Right lobe of liver (tissue), 6 donors: ENCODE measurements at regions not wholly inside any gene's neighbourhood (a gene's known extent, or its start where the extent isn't known, plus 50 kb on each side); places are given as distances from the start of the nearest gene placed in this dataset.

Experiments
- ATAC-seq, 4 donors: fragments of 200-7000 bp; cut with Tn5 transposase; one replicate each; pipeline ENCODE4 v1.9.1; 2020; ENCODE audit warnings: mild to moderate bottlenecking in 4 of 4, moderate library complexity in 4 of 4
- DNase-seq, 3 donors: peaks; one replicate each; pipeline ENCODE4 v3.0.0-alpha.2; 2020
- H3K27ac ChIP-seq, 3 donors: fragments of 200-600 bp; one replicate each; pipeline ENCODE4 v1.8.0; 2022
- H3K27me3 ChIP-seq, 2 donors: fragments of 200-600 bp; one replicate each; pipeline ENCODE4 v1.8.0; 2022
- H3K36me3 ChIP-seq, 4 donors: fragments of 200-600 bp; sonication (generic) in 1 of 4; one replicate each; pipeline versions ENCODE4 v1.5.1 to v1.8.0; 2017 to 2022; ENCODE audit warnings: control low read depth in 1 of 4
- H3K4me1 ChIP-seq, 4 donors: fragments of 200-600 bp; sonication (generic) in 1 of 4; one replicate each; pipeline versions ENCODE4 v1.5.1 to v1.8.0; 2017 to 2022; ENCODE audit warnings: control low read depth in 1 of 4
- H3K4me3 ChIP-seq, 3 donors: fragments of 200-600 bp; one replicate each; pipeline ENCODE4 v1.8.0; 2022
- H3K9me3 ChIP-seq, 4 donors: fragments of 200-600 bp; sonication (generic) in 1 of 4; one replicate each; pipeline versions ENCODE4 v1.5.1 to v1.8.0; 2017 to 2022; ENCODE audit warnings: control low read depth in 1 of 4
- CTCF ChIP-seq, 4 donors: fragments of 200-600 bp in 3 of 4; fragments of 450-650 bp in 1 of 4; IDR thresholded peaks; one replicate each; pipeline versions ENCODE4 v1.5.1 to v1.8.0; 2016 to 2022; ENCODE audit warnings: antibody characterized with exemption in 4 of 4, mild to moderate bottlenecking in 2 of 4
- POLR2A ChIP-seq: fragments of 450-650 bp; IDR thresholded peaks from one replicate; pipeline ENCODE4 v1.6.1; 2017; ENCODE audit warnings: antibody characterized with exemption, mild to moderate bottlenecking
- WGBS: methylation state at CpG from one replicate; pipeline ENCODE4 v1.1.6; 2018; ENCODE audit warnings: low coverage, low lambda C conversion rate; ENCODE audit not compliant: insufficient coverage; ENCODE audit errors: missing lambda C conversion rate; 5-methylcytosine and 5-hydroxymethylcytosine counted together
- intact Hi-C, 2 donors: fragments of 100-400 bp; cut with DNase I; formaldehyde crosslinking; loops; one replicate each; pipeline versions ENCODE4 v1.11.2 to v1.14.1; 2022
- donor health status: DM: no; HTN: yes; CAD: no.
- donor health status: DM: no; HTN: no; CAD: no.
- donor health status: DM: no; HTN: no; CAD: no.
- donor health status: DM: no; HTN: yes; CAD: no.
- donor health status: DM: no; HTN: yes; CAD: no.

DNA sequence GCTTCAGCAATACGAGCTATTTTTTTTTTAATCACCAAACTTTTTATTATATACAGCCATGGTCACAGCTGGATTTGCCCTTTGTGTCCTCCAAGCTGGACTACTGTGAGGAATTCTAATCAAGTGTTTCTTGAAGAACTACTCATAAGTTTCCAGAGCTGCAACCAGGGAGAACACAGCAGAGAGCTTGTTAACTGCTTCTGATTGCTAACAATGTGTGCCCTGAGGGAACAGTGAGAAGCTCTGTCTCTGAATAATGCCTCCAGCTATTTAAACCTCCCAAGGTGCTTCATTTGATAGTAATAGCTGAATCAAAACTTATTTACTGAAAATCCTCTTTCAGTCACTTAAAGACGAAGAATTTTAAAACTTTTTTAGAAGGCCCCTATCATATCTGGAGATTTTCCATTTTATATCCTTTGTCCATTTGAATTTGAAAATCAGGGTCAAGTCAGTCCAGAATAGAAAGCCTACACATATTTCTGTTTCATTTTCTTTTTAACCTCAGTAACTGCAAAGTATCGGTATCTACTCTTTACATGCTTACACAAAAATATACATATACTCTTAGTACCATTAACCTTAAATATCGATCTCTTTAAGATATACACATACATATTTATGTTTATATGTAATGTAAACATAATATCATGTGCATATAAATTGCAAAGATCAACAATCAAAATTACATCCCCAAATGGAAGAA, 1024.2 kb downstream of the GRM8 start:
- Histone ChIP-seq H3K4me3 (no peak overlapping the region), H3K9me3 (no peaks in the 10 kb centered on the region), H3K36me3 (no peaks in the 10 kb centered on the region), H3K4me1 (no peaks in the 10 kb centered on the region), H3K27ac (no peak overlapping the region), H3K27me3 (no peaks in the 10 kb centered on the region)
- 63% methylated on average over 4 of the region's 4 CpGs for WGBS
- TF ChIP-seq POLR2A: no peak
- no peak for TF ChIP-seq CTCF (IDR thresholded peaks at IDR 0.05)
- intact Hi-C loops: no loop called here
- no peak for DNase-seq
- ATAC-seq: no peak

- Histone ChIP-seq H3K9me3 (no peaks in the 10 kb centered on the region), H3K36me3 (no peaks in the 10 kb centered on the region), H3K27ac (no peak overlapping the region), H3K4me1 (no peaks in the 10 kb centered on the region), H3K27me3 (no peaks in the 10 kb centered on the region), H3K4me3 (no peak overlapping the region)
- DNase-seq (no peak), ATAC-seq (no peak)
- intact Hi-C loops: no loop called here
- 20% methylated on average over 1 of the region's 1 CpG for WGBS
- TF ChIP-seq CTCF (IDR thresholded peaks at IDR 0.05): no peak
- no peak for TF ChIP-seq POLR2A
Observed at GRCh38 chr7:126227643-126228042, 1025.1 kb downstream of the GRM8 start.

DNA sequence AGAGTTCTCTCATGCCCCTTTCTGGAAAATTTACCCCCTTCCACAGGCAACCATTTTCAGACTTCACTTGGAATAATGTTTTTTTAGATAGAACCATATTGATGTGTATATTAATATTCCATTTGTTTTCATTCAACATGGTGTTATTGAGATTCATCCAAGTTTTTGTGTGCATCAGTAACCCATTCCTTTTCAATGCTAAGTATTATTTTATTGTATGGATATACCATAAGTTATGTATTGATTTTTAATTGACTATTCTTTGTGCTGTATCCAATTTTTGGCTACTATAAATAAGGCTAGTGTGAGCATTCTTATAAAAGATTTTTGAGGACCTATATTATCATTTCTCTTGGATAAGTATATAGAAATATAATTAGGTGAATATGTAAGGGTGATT, 1025.7 kb downstream of the GRM8 start:
- no peak for TF ChIP-seq CTCF (IDR thresholded peaks at IDR 0.05)
- no peak for TF ChIP-seq POLR2A
- intact Hi-C loops: no loop called here

DNA sequence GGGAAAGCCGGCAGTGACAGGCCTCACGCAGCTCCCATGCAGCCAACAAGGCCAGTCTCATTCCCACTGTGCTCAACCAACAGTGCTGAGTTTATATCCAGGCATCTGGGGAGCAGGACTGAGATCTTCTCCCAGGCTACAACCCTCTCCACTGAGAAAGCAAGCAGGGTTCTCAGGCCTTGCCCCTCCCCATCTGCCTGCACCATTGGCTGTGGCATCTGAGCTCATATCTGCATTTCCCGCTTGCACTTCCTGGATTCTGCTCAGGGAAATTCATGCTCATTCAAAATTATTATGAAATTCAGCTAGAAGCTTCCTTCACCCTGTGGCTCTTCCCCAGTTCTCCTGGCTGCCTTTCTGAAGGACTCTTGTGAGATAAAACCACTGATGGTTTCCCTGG, 1029.0 kb downstream of the GRM8 start:
- Histone ChIP-seq H3K27me3 (no peaks in the 10 kb centered on the region), H3K4me3 (no peak overlapping the region), H3K4me1 (no peaks in the 10 kb centered on the region), H3K36me3 (no peaks in the 10 kb centered on the region), H3K9me3 (no peaks in the 10 kb centered on the region), H3K27ac (no peak overlapping the region)
- ATAC-seq (no peak), DNase-seq (no peak)
- 63% methylated on average over 1 of the region's 3 CpGs for WGBS
- no peak for TF ChIP-seq CTCF (IDR thresholded peaks at IDR 0.05)
- TF ChIP-seq POLR2A: no peak
- intact Hi-C loops: no loop called here

More for the DNA sequence above, 1025.7 kb downstream of the GRM8 start:
- Histone ChIP-seq H3K9me3 (no peaks in the 10 kb centered on the region), H3K27ac (no peak overlapping the region), H3K4me1 (no peaks in the 10 kb centered on the region), H3K27me3 (no peaks in the 10 kb centered on the region), H3K36me3 (no peaks in the 10 kb centered on the region), H3K4me3 (no peak overlapping the region)
- ATAC-seq (no peak), DNase-seq (no peak)

DNA sequence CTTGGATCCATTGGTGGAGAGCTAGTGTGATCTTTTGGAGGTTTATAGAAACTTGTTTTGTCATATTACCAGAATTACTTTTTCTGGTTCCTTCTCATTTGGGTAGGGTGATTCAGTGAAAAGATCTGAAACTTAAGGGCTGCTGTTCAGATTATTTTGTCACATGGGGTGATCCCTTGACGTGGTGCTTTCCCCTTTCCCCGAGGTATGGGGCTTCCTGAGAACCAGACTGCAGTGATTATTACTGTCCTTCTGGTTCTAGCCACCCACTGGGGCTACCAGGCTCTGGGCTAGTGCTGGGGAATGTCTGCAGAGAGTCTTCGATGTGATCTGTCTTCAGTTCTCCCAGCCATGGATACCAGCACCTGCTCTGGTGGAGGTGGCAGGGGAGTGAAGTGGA, 1030.0 kb downstream of the GRM8 start:
- Histone ChIP-seq H3K9me3 (no peaks in the 10 kb centered on the region), H3K27ac (no peak overlapping the region), H3K27me3 (no peaks in the 10 kb centered on the region), H3K4me1 (no peaks in the 10 kb centered on the region), H3K4me3 (no peak overlapping the region), H3K36me3 (no peaks in the 10 kb centered on the region)
- intact Hi-C loops: no loop called here
- 15% methylated on average over 2 of the region's 3 CpGs for WGBS
- no peak for ATAC-seq
- DNase-seq: no peak
- TF ChIP-seq CTCF (IDR thresholded peaks at IDR 0.05) (no peak), POLR2A (no peak)
